Neural progenitor cell (in vitro differentiated cells): ENCODE measurements at regions not wholly inside any gene's neighbourhood (a gene's known extent, or its start where the extent isn't known, plus 50 kb on each side); places are given as distances from the start of the nearest gene placed in this dataset.
A peak's percentile ranks its signal among the peaks of the same experiment; 100 is the strongest.

ENCODE experiments used
- DNase-seq: peaks from one replicate; pipeline ENCODE4 v3.0.0-alpha.2; 2016; ENCODE audit warnings: low spot score
- H2AFZ ChIP-seq: fragments of 200-600 bp; sonication (generic); replicated peaks from 2 replicates; pipeline ENCODE4 v1.6.1; 2016; ENCODE audit warnings: antibody characterized with exemption
- H3F3A ChIP-seq: fragments of 200-600 bp; sonication (generic); 2 replicates; pipeline ENCODE4 v1.6.1; 2016; ENCODE audit warnings: antibody characterized with exemption, low read depth
- H3K27ac ChIP-seq: fragments of 200-600 bp; sonication (generic); 2 replicates; pipeline ENCODE4 v1.5.1; 2016; ENCODE audit warnings: mild to moderate bottlenecking
- H3K27me3 ChIP-seq: fragments of 200-600 bp; sonication (generic); 2 replicates; pipeline ENCODE4 v1.6.1; 2016; ENCODE audit warnings: mild to moderate bottlenecking, moderate library complexity
- H3K36me3 ChIP-seq: fragments of 200-600 bp; sonication (generic); 2 replicates; pipeline ENCODE4 v1.5.1; 2016
- H3K4me1 ChIP-seq: fragments of 200-600 bp; sonication (generic); 2 replicates; pipeline ENCODE4 v1.6.1; 2016; ENCODE audit warnings: mixed run types
- H3K4me2 ChIP-seq: fragments of 200-600 bp; sonication (generic); 2 replicates; pipeline ENCODE4 v1.6.1; 2016
- H3K4me3 ChIP-seq: fragments of 200-600 bp; sonication (generic); 2 replicates; pipeline ENCODE4 v1.5.1; 2016
- H3K79me2 ChIP-seq: fragments of 200-600 bp; sonication (generic); 2 replicates; pipeline ENCODE4 v1.6.1; 2016; ENCODE audit warnings: low read depth
- H3K9ac ChIP-seq: fragments of 200-600 bp; sonication (generic); 2 replicates; pipeline ENCODE4 v1.6.1; 2016
- H3K9me3 ChIP-seq: fragments of 200-600 bp; sonication (generic); 2 replicates; pipeline ENCODE4 v1.5.1; 2016; ENCODE audit warnings: low read depth
- H4K20me1 ChIP-seq: fragments of 200-600 bp; sonication (generic); 2 replicates; pipeline ENCODE4 v1.6.1; 2016; ENCODE audit warnings: low read depth
- H3K27ac Mint-ChIP-seq: 3 replicates; pipeline ENCODE4 v1.8.0; 2021; ENCODE audit warnings: mixed read lengths
- H3K27me3 Mint-ChIP-seq: 2 replicates; pipeline ENCODE4 v1.8.0; 2022; ENCODE audit warnings: low read depth, mild to moderate bottlenecking, inconsistent platforms, moderate library complexity, mixed read lengths; ENCODE audit not compliant: insufficient read depth
- H3K36me3 Mint-ChIP-seq: 3 replicates; pipeline ENCODE4 v1.8.0; 2021; ENCODE audit warnings: mixed read lengths
- H3K4me1 Mint-ChIP-seq: 3 replicates; pipeline ENCODE4 v1.8.0; 2021; ENCODE audit warnings: mixed read lengths
- H3K4me3 Mint-ChIP-seq: 3 replicates; pipeline ENCODE4 v1.8.0; 2021; ENCODE audit warnings: mild to moderate bottlenecking, moderate library complexity, mixed read lengths
- H3K9me3 Mint-ChIP-seq: 3 replicates; pipeline ENCODE4 v1.8.0; 2020; ENCODE audit warnings: mixed read lengths
- EZH2 ChIP-seq: fragments of 200-600 bp; sonication (generic); IDR thresholded peaks from 2 replicates; pipeline ENCODE4 v1.6.1; 2017; ENCODE audit warnings: antibody characterized with exemption, mild to moderate bottlenecking, moderate library complexity
- EZH2phosphoT487 ChIP-seq: fragments of 200-600 bp; sonication (generic); IDR thresholded peaks from 2 replicates; pipeline ENCODE4 v1.6.1; 2017; ENCODE audit warnings: antibody characterized with exemption
- TF ChIP-seq, protein P1 (sequence below): fragments of 200-600 bp; sonication (generic); IDR thresholded peaks from 2 replicates; pipeline ENCODE4 v1.5.1; 2017; ENCODE audit warnings: antibody characterized with exemption, mild to moderate bottlenecking

DNA sequence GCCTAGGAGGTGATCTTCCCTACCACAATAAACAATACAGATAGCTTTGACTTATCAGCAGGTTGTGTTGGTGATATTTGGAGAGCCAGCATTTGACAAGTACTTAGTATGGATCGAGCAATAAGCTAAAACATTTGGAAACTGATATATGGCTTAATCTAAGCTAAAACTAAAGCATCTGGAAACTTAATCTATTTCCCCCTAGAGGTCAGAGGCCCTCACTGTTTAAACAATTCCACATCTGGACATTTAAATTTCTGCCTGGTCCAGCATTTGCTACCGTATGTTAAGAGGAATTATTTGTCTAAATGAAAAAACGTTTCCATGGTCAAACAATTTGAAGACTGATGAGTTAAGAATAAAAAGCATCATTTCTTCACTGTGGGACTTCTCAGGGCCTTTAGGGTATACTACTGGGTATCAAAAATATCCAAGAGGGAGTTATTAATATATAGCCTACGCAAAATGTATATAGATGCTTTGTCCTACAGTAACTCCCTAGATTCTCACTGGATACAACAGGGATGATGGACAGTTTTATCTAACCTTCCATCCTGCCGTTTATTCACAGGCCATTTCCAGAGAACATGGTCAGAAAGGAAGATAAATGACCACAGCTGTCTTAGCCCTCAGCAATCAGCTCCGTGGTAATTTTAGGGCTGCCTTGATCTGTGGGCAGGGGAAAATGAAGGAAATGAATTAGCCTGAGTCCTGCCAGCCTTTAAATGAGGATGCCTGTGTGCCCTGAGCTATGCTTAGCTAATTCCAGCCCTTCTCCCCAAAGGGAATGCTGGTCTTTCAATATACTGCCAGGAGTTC, 135.4 kb upstream of the NUDT4 start:
- TF ChIP-seq EZH2phosphoT487 (no peak), EZH2 (no peak)
- TF ChIP-seq, protein P1, sequence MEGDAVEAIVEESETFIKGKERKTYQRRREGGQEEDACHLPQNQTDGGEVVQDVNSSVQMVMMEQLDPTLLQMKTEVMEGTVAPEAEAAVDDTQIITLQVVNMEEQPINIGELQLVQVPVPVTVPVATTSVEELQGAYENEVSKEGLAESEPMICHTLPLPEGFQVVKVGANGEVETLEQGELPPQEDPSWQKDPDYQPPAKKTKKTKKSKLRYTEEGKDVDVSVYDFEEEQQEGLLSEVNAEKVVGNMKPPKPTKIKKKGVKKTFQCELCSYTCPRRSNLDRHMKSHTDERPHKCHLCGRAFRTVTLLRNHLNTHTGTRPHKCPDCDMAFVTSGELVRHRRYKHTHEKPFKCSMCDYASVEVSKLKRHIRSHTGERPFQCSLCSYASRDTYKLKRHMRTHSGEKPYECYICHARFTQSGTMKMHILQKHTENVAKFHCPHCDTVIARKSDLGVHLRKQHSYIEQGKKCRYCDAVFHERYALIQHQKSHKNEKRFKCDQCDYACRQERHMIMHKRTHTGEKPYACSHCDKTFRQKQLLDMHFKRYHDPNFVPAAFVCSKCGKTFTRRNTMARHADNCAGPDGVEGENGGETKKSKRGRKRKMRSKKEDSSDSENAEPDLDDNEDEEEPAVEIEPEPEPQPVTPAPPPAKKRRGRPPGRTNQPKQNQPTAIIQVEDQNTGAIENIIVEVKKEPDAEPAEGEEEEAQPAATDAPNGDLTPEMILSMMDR, result no peak
- Histone ChIP-seq H3K4me1 (peaks cover 16% of the 10 kb centered on the region), H3K4me3 (no peak overlapping the region), H3K27me3 (no peaks in the 10 kb centered on the region), H2AFZ (no peak overlapping the region), H4K20me1 (no peaks in the 10 kb centered on the region), H3K27ac (no peak overlapping the region), H3K36me3 (no peaks in the 10 kb centered on the region), H3K4me2 (no peak overlapping the region), H3K9ac (no peak overlapping the region), H3F3A (peaks cover 10% of the 10 kb centered on the region), H3K9me3 (no peaks in the 10 kb centered on the region), H3K79me2 (no peaks in the 10 kb centered on the region)
- H3K4me1 Mint-ChIP-seq, result peaks cover 2% of the 10 kb centered on the region
- H3K36me3 Mint-ChIP-seq, result no peaks in the 10 kb centered on the region
- H3K27ac Mint-ChIP-seq, result no peak overlapping the region
- peaks cover 12% of the 10 kb centered on the region for H3K9me3 Mint-ChIP-seq
- no peak overlapping the region for H3K4me3 Mint-ChIP-seq
- no peak for DNase-seq
- H3K27me3 Mint-ChIP-seq, result peaks cover 4% of the 10 kb centered on the region

DNA sequence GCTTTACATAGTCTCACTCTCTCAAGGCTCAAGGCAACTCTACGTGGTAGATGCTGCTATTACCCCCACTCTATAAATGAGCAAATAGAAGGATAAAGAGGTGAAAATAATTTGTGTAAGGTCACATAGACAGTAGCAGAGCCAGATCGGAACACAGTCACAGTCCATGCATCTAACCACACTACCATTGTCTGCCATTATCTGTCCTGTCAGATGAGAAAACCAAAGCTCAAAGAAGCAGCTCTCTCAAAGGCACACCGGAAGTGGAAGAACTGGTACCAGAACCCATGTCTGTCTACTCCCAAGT, 134.4 kb upstream of the NUDT4 start:
- Histone ChIP-seq H3K36me3 (no peaks in the 10 kb centered on the region), H2AFZ (no peak overlapping the region), H3F3A (peaks cover 10% of the 10 kb centered on the region), H3K27ac (no peak overlapping the region), H4K20me1 (no peaks in the 10 kb centered on the region), H3K9me3 (no peaks in the 10 kb centered on the region), H3K4me1 (peaks cover 16% of the 10 kb centered on the region), H3K4me3 (no peak overlapping the region), H3K9ac (no peak overlapping the region), H3K79me2 (no peaks in the 10 kb centered on the region), H3K27me3 (no peaks in the 10 kb centered on the region), H3K4me2 (no peak overlapping the region)
- no peak for DNase-seq
- TF ChIP-seq EZH2 (no peak), EZH2phosphoT487 (no peak)
- H3K9me3 Mint-ChIP-seq, result peaks cover 8% of the 10 kb centered on the region
- no peak overlapping the region for H3K4me3 Mint-ChIP-seq
- H3K27ac Mint-ChIP-seq, result no peak overlapping the region
- peaks cover 2% of the 10 kb centered on the region for H3K4me1 Mint-ChIP-seq
- H3K36me3 Mint-ChIP-seq, result no peaks in the 10 kb centered on the region
- H3K27me3 Mint-ChIP-seq, result peaks cover 4% of the 10 kb centered on the region

DNA sequence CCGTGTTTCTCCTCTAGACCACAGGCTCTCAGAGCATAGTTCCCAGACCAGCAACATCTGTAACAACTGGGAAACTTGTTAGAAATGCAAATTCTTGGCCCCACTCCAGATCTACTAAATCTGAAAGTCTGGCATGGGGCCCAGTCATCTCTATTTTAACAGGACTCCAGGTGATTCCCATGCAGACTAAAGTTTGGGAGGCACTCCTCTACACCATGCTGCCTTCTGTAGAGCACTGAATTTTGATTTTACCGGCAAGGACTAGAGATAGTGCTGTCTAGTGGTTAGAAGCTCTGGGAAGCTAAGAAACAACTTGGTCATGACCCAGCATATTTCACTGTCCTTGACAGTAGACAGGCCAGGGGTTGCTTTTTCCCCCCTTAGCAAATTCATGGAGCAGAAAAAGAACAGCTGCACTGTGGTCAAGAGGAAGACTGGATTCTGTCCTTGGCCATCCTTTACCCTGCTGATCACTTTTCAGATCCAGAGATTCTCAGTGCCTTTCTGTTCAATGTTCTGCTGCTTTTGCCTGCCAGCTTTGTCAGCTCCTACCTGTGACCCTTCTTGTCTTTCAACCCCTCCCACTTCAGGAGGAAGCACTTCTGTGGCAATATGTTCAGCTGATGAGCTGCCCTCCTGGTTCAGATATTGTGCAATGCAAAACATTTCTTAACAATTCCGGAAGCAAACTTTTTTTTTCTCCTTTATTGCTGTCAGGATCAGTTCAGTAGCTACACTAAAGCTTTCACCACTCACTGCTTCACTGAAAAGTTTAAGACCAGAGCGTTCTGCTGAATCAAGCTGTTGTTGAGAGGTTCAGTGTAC, 133.8 kb upstream of the NUDT4 start:
- H3K4me1 Mint-ChIP-seq, result peaks cover 2% of the 10 kb centered on the region

More for the DNA sequence above, 133.8 kb upstream of the NUDT4 start:
- Histone ChIP-seq H3K27ac (no peak overlapping the region), H3F3A (peaks cover 10% of the 10 kb centered on the region), H3K36me3 (no peaks in the 10 kb centered on the region), H3K4me1 (peaks cover 16% of the 10 kb centered on the region), H3K9ac (no peak overlapping the region), H3K79me2 (no peaks in the 10 kb centered on the region), H4K20me1 (no peaks in the 10 kb centered on the region), H3K9me3 (no peaks in the 10 kb centered on the region), H2AFZ (no peak overlapping the region), H3K27me3 (no peaks in the 10 kb centered on the region), H3K4me3 (no peak overlapping the region), H3K4me2 (no peak overlapping the region)
- Mint-ChIP-seq H3K4me3 (no peak overlapping the region), H3K36me3 (no peaks in the 10 kb centered on the region), H3K9me3 (peaks cover 8% of the 10 kb centered on the region), H3K27me3 (peaks cover 4% of the 10 kb centered on the region), H3K27ac (peak overlapping the region; percentile 72)
- TF ChIP-seq EZH2phosphoT487, result no peak
- no peak for TF ChIP-seq EZH2
- TF ChIP-seq, protein P1, result no peak
- no peak for DNase-seq
